ENCODE measurements at regions not wholly inside any gene's neighbourhood (a gene's known extent, or its start where the extent isn't known, plus 50 kb on each side); places are given as distances from the start of the nearest gene placed in this dataset.
A peak's percentile ranks its signal among the peaks of the same experiment; 100 is the strongest.

- no peak for TF ChIP-seq CTCF (IDR thresholded peaks at IDR 0.05)
- no peak for TF ChIP-seq POLR2A (IDR thresholded peaks at IDR 0.05)
- 70 to 72% methylated on average over 6 of the region's 6 CpGs for WGBS, 2 donors
- DNase-seq (ENCODE audit: low spot score in 2 of 2): no peak
- H3K4me3 ChIP-seq (ENCODE audit: low read depth, poor library complexity, severe bottlenecking): no peak overlapping the region
- intact Hi-C loops (cut with DNase I; ENCODE audit: low total_unique reads): loop anchor here (5.0 to 10.0 kb wide), 2 partner anchors 519 to 931 kb away; no protein-coding TSS in a partner anchor
Measured at GRCh38 chr5:158175934-158176481, 317.1 kb upstream of the CLINT1 start.

- no peak for TF ChIP-seq POLR2A (IDR thresholded peaks at IDR 0.05)
- TF ChIP-seq CTCF (IDR thresholded peaks at IDR 0.05): peak in 1 of 3 donors; percentile 58
- DNase-seq (ENCODE audit: low spot score in 2 of 2): peak; percentile 70 to 89
- no peak overlapping the region for H3K4me3 ChIP-seq (ENCODE audit: low read depth, poor library complexity, severe bottlenecking)
- intact Hi-C loops (cut with DNase I; ENCODE audit: low total_unique reads): loop anchor here (5.0 to 10.0 kb wide), 3 partner anchors 520 to 1987 kb away; no protein-coding TSS in a partner anchor
- WGBS, 2 donors: 38 to 41% methylated on average over 8 of the region's 8 CpGs
Measured at GRCh38 chr5:158174918-158175851, 316.2 kb upstream of the CLINT1 start.

- intact Hi-C loops (cut with DNase I; ENCODE audit: low total_unique reads): loop anchor here (5.0 to 10.0 kb wide), 2 partner anchors 521 to 1988 kb away; no protein-coding TSS in a partner anchor
- WGBS, 2 donors: 88 to 95% methylated on average over 4 of the region's 4 CpGs
- no peak for DNase-seq (ENCODE audit: low spot score in 2 of 2)
Measured at GRCh38 chr5:158174026-158174425, 315.1 kb upstream of the CLINT1 start.

GRCh38 chr5:158172005-158172404, 313.1 kb upstream of the CLINT1 start:
- 97 to 99% methylated on average over 2 of the region's 2 CpGs for WGBS, 2 donors
- no peak for TF ChIP-seq POLR2A (IDR thresholded peaks at IDR 0.05)
- no peak for TF ChIP-seq CTCF (IDR thresholded peaks at IDR 0.05)
- H3K4me3 ChIP-seq (ENCODE audit: low read depth, poor library complexity, severe bottlenecking): no peak overlapping the region
- intact Hi-C loops (cut with DNase I; ENCODE audit: low total_unique reads): loop anchor here (5.0 to 10.0 kb wide), 2 partner anchors 523 to 1990 kb away; no protein-coding TSS in a partner anchor
- no peak for DNase-seq (ENCODE audit: low spot score in 2 of 2)

More at GRCh38 chr5:158174026-158174425, 315.1 kb upstream of the CLINT1 start:
- TF ChIP-seq CTCF (IDR thresholded peaks at IDR 0.05) (no peak), POLR2A (IDR thresholded peaks at IDR 0.05) (no peak)
- no peak overlapping the region for H3K4me3 ChIP-seq (ENCODE audit: low read depth, poor library complexity, severe bottlenecking)

- no peak for DNase-seq (ENCODE audit: low spot score in 2 of 2)
- no peak for TF ChIP-seq CTCF (IDR thresholded peaks at IDR 0.05)
- TF ChIP-seq POLR2A (IDR thresholded peaks at IDR 0.05): no peak
- intact Hi-C loops (cut with DNase I; ENCODE audit: low total_unique reads): loop anchor here (5.0 to 10.0 kb wide), 2 partner anchors 524 to 1992 kb away; no protein-coding TSS in a partner anchor
- WGBS, 2 donors: 85 to 92% methylated on average over 2 of the region's 2 CpGs
- no peak overlapping the region for H3K4me3 ChIP-seq (ENCODE audit: low read depth, poor library complexity, severe bottlenecking)
Measured at GRCh38 chr5:158170534-158170933, 311.6 kb upstream of the CLINT1 start.

Data from lower leg skin (tissue), 4 donors.